Left kidney (tissue), 1 donor: ENCODE measurements at regions not wholly inside any gene's neighbourhood (a gene's known extent, or its start where the extent isn't known, plus 50 kb on each side); places are given as distances from the start of the nearest gene placed in this dataset.
"Not testable (repeated sequence)": the region's sequence is repeated elsewhere in the genome, so short reads cannot be mapped to it uniquely, and the experiment has no call there.

Experiments used
- DNase-seq: peaks from one replicate; pipeline ENCODE4 v3.0.0-alpha.2; 2013

DNA sequence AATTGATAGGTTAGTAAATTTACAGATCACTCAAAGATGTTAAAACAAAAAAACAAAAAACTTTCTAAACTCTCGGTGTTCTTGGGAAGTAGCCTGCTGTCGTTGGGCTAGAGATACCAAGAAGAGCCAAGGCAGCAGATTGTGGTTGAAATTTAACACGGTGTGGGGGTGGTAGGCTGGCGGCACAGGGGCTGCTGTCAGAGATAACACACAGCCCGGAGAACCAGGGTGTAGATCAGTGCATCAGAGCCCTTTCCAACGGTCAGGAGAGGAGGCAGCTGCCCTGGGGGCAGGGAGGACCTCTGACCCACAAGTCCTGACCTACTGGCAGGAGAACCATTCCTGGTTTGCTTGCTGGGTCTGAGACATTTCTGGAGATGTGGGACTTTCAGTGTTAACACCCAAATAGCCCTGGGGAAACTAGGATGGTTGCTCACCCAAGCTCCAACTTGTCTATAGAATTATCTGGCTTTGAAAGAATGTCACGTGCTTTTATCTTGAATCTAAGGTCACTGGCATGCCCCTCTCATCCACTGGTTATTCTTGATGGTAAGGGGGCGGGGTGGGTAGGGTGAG, 205.2 kb upstream of the PLGLB2 start:
- not testable (repeated sequence) for DNase-seq

DNA sequence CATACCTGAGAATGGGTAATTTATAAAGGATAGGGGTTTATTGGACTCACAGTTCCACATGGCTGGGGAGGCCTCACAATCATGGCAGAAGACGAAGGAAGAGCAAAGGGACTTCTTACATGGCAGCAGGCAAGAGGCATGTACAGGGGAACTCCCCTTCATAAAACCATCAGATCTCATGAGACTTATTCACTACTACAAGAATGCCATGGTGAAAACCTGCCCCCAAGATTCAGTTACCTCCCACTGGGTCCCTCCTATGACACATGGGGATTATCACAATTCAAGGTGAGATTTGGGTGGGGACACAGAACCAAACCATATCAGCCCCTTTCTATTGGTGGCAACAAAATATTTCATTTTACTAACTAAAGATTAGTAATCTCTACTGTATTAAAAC, 204.1 kb upstream of the PLGLB2 start:
- DNase-seq, result not testable (repeated sequence)

DNA sequence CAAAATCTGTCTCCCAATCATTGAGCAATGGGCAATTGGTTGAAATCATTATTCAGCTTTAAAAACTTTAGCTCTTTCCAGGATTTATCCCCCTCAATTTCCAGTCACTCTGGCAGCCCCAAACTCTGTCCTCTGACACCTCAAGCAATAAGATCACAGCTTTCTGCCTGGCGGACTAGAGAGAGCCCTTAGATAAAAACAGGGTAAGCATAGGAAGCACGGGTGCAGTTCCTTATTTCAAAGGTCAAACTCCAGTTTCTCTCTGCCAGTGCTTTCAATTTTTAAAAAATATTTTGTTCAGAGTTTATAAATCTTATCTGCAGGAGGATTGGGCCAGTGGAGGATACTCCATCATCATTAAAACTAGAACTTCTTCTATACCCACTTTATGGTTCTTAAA, 200.8 kb upstream of the PLGLB2 start:
- DNase-seq, result not testable (repeated sequence)

- not testable (repeated sequence) for DNase-seq
Measured at GRCh38 chr2:87547966-87548365, 199.9 kb upstream of the PLGLB2 start.

DNA sequence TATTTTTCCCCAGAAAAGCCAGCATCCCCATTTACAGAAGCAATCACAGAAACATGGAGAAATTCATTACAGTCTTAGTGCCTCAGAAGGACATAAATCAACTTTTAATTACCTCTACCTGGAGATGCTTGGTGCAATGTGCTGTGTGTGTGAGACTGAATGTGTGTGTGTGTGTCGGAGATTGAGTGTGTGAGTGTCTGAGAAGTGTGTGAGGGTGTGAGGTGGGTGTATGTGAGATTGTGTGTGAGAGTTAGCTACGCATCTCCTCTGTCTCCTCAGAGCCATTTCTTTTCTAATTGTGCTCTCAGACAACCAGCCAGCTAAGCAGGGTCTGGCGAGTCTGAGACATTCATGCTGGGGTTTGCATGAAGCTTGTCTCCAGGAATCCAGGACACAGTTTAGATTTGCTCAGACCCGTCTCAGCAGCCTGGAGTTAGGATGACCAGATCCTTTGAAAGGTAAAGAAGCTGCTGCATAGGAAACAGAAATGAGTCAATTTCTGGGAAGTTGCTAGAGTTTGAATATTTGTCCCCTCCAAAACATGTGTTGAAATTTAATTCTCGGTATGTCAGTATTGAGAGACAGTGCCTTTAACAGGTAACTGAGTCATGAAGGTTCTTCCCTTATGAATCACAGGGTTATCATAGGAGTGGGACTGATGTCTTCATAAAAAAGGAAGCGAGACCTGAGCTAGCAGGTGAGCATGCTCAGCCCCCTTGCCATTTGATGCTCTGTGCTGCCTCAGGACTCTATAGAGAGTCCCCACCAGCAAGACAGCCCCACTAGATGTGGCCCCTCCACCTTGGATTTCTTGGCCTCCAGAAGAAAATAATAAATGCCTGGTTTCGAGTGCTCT, 199.0 kb upstream of the PLGLB2 start:
- not testable (repeated sequence) for DNase-seq

DNA sequence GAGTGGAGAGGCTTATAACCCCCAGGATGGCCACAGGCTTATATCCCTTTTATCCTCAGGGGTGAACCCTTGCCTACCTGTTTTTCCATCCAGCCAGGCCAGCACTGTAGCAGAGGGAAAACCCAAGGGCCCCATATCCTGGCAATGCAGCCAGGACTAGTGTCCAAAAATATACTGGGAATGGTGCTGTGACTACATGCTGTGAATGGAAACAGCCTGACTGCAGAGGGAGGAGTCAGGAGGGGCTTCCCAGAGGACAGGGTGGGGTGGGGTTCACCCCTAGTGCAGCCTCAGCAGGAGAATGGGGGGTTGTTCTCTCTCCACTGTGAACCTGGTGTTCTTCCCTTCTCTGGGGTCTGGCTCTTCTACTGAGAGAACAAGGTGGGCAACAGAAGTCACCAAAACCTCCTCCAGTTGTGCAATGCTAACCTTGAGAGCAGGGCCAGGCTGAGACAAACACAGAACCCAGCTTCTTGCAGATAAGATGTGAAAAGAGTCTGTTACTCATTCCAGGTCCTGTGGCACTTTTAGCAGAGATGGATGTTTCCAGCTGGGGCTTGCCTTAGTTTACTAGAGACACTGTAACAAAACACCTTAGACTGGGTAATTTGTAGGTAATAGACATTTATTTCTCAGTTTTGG, 198.2 kb upstream of the PLGLB2 start:
- not testable (repeated sequence) for DNase-seq

DNA sequence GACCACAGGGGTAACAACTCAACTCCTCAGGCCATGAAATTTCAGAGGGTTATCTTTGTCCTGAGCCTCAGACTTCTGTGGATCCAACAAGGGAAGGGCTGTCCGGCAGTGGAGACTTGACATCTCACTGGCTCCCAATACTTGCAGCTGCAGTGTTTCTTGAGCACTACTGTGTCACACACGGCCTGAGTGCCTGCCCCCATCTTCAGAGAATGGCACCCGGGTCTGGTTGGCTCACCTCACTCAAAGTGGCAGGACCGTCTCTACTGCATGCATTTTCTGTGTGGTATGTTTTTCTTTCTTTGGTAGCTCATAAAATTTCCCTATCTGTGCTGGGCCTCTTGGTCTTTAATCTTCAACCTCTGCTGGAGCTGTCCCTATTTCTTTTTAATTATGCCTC, 193.2 kb upstream of the PLGLB2 start:
- not testable (repeated sequence) for DNase-seq

GRCh38 chr2:87555082-87555481, 192.8 kb upstream of the PLGLB2 start:
- DNase-seq, result not testable (repeated sequence)

DNA sequence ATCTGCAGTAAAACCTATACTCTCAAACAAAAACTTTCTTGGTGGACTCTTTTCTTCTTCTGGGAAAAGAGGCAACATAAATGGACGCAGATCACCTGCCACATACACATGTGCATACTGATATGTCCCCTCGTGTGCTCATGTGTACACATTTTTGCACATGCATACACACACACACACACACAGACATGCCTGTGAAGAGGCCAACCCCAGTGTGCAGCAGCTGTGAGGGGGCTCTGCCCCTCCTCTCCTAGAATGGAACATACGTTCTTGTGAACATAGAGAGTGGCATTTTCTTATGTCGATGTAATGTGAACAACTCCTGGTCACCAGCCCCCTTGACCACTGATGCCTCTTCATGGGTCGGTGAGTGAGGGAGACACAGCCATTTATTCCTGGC, 188.9 kb upstream of the PLGLB2 start:
- DNase-seq, result not testable (repeated sequence)

- DNase-seq, result not testable (repeated sequence)
Measured at GRCh38 chr2:87559735-87560134, 188.2 kb upstream of the PLGLB2 start.

DNA sequence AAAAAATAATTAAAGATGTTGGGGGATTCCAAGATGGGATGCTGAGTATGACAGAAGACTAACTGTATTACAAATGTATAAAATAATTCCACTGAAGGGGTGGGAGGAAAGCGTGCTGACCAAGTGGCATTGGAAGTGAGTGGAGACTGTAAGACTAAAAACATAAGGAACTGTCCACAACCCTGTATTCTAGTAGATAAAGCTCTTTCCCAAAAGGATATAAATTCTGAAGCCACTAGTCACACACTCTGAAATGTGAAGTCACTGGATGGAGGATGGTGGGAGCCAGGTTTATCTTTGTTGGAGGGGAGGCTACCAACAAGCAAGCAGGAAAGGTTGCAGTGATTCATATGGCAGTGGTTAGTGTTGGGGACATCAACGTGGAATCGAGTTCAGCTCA, 182.8 kb upstream of the PLGLB2 start:
- not testable (repeated sequence) for DNase-seq

- DNase-seq, result not testable (repeated sequence)
Measured at GRCh38 chr2:87566531-87566930, 181.4 kb upstream of the PLGLB2 start.

GRCh38 chr2:87567093-87567492, 180.8 kb upstream of the PLGLB2 start:
- not testable (repeated sequence) for DNase-seq

DNA sequence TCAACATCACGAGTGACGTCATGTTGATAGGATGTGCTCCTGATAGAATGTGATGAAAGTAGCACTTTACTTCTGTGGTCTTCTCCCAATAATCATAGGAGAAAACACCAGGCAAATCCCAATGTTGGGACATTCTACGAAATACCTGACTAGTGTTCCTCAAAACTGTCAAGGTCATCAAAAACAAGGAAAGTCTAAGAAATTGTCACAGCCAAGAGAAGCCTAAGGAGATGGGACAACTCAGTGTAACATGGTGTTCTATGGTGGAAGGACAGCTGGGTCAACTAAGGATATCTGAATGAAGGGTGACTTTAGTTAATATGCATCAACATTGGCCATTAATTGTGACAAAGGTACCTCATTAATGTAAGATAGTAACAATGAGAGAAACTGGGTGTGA, 180.0 kb upstream of the PLGLB2 start:
- DNase-seq, result not testable (repeated sequence)

DNA sequence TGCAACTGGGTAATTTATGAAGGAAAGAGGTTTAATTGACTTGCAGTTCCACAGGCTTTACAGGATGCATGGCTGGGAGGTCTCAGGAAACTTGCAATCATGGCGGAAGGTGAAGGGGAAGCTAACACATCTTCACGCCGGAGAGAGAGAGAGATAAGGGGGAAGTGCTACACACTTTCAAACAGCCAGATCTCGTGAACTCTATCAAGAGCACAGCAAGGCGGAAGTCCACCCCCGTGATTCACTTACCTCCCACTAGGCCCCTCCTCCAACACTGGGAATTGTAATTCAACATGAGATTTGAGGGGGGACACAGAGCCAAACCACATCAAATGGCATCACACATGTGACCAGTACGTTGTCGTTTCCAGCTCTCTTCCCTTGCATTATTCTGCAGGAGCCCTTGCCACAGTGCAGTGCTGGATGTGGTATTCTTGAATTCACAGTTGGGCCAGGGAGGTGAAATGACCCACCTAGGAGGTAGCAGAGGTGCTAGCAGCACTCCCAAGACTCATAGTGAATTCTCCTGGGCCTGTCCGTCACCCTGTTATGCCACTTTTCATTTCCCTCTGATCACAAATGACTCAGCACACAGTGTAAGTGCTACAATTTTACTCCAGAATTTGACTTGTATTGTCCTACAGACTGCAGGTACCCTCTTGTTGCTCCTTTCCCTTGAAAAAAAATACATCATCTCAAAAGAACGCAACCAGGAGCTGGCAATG, 179.2 kb upstream of the PLGLB2 start:
- DNase-seq, result not testable (repeated sequence)

- DNase-seq, result not testable (repeated sequence)
Measured at GRCh38 chr2:87569689-87570397, 178.0 kb upstream of the PLGLB2 start.

- not testable (repeated sequence) for DNase-seq
Measured at GRCh38 chr2:87571889-87572465, 175.9 kb upstream of the PLGLB2 start.

- DNase-seq, result not testable (repeated sequence)
Measured at GRCh38 chr2:87572906-87573305, 175.0 kb upstream of the PLGLB2 start.

GRCh38 chr2:87573386-87574192, 174.3 kb upstream of the PLGLB2 start:
- not testable (repeated sequence) for DNase-seq
